ENCODE measurements at regions not wholly inside any gene's neighbourhood (a gene's known extent, or its start where the extent isn't known, plus 50 kb on each side); places are given as distances from the start of the nearest gene placed in this dataset.

DNA sequence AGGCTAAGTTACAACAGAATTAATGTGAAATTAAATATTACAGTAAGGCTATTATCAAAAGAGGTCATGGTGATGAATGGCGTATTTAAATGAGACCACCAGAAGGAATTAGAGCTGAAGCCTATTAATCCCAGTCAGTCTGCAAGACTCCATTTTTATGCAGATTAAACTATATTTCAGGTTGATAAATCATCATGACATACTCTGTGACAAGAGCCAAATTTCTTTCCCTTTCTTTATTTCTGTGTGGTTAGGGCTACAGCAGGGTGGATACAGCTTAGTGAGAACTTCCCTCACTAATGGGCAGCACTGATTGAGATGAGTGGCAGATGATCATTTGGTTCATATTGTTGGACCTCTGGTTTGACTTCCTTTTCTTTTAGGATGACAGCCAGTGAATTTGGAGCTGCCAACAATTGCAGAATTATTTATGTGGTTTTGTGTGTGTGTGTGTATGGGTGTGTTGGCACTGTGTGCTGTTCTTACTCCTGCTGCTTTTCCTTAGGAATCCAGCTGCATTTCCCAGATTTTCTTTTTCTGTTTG, 481.3 kb downstream of the PIK3C3 start:
- H3K79me1 ChIP-seq (replicated peaks; ENCODE audit: low read length, poor library complexity, severe bottlenecking): no peaks in the 10 kb centered on the region
- H3K18ac ChIP-seq (ENCODE audit: low read depth in 1 of 2, low read length in 2 of 2): no peak overlapping the region
- no peaks in the 10 kb centered on the region for H3K27me3 ChIP-seq (ENCODE audit: control insufficient read depth in 1 of 2, insufficient read depth in 1 of 2, low read length in 2 of 2)
- no peaks in the 10 kb centered on the region for H3K9me3 ChIP-seq (ENCODE audit: control insufficient read depth, low read length)
- no peak overlapping the region for H3K27ac ChIP-seq (ENCODE audit: low read length, poor library complexity, severe bottlenecking)
- no peaks in the 10 kb centered on the region for H3K36me3 ChIP-seq (ENCODE audit: control insufficient read depth in 1 of 2, insufficient read depth in 2 of 2, low read depth in 1 of 2, low read length in 2 of 2)
- H2AFZ ChIP-seq (ENCODE audit: low read depth, low read length): no peak overlapping the region
- H3K4me1 ChIP-seq (ENCODE audit: control insufficient read depth, insufficient read depth, low read depth, low read length): no peaks in the 10 kb centered on the region
- no peak overlapping the region for H2BK15ac ChIP-seq (ENCODE audit: low read depth, poor library complexity, severe bottlenecking)
- no peak overlapping the region for H3K4me3 ChIP-seq (ENCODE audit: insufficient read depth in 1 of 2, low read depth in 1 of 2, low read length in 2 of 2)
- H3K14ac ChIP-seq (ENCODE audit: low read length in 2 of 2): no peak overlapping the region
- H2BK120ac ChIP-seq (ENCODE audit: low read depth, low read length): no peak overlapping the region
- no peak overlapping the region for H3K4me2 ChIP-seq (ENCODE audit: low read length, poor library complexity, severe bottlenecking)
- WGBS: no CpG with 5 or more reads among the region's 1 CpG
- H4K91ac ChIP-seq (ENCODE audit: low read length): no peak overlapping the region
- H3K9ac ChIP-seq (ENCODE audit: low read length): no peak overlapping the region
- H2AK5ac ChIP-seq (ENCODE audit: low read length, severe bottlenecking): no peak overlapping the region
- H2BK12ac ChIP-seq (ENCODE audit: low read length in 2 of 2): no peak overlapping the region
- no peak overlapping the region for H3K4ac ChIP-seq (ENCODE audit: low read depth in 1 of 2, low read length in 2 of 2)
- H3K23ac ChIP-seq (ENCODE audit: low read length in 2 of 2): no peak overlapping the region
- no peak overlapping the region for H4K8ac ChIP-seq (ENCODE audit: low read length)
- DNase-seq: no peak
- no peak overlapping the region for H2BK5ac ChIP-seq (ENCODE audit: low read depth, low read length, poor library complexity, severe bottlenecking)

DNA sequence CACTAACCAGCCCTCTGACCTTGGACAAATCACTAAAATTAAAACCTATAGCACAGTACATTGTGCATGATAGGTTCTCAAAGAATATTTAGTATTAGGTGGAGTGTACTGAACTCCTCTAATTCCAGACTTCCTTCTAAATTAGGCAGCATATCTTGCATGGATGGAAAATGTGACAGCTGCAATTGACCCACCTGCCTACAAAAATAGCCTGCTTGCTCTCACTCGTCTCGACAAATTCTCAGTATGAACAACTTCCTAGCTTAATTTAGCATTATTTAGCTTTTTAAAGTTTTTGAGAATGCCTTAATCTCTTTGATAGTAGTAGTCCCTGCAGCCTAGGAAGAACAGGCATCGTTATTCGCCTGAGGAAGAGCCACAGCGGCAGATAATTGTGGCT, 482.0 kb downstream of the PIK3C3 start:
- no peak overlapping the region for H2BK12ac ChIP-seq (ENCODE audit: low read length in 2 of 2)
- no peak overlapping the region for H3K14ac ChIP-seq (ENCODE audit: low read length in 2 of 2)
- H3K79me1 ChIP-seq (replicated peaks; ENCODE audit: low read length, poor library complexity, severe bottlenecking): no peaks in the 10 kb centered on the region
- no peak overlapping the region for H2BK5ac ChIP-seq (ENCODE audit: low read depth, low read length, poor library complexity, severe bottlenecking)
- H2AFZ ChIP-seq (ENCODE audit: low read depth, low read length): no peak overlapping the region
- DNase-seq: no peak
- no peaks in the 10 kb centered on the region for H3K4me1 ChIP-seq (ENCODE audit: control insufficient read depth, insufficient read depth, low read depth, low read length)
- no peaks in the 10 kb centered on the region for H3K9me3 ChIP-seq (ENCODE audit: control insufficient read depth, low read length)
- no peak overlapping the region for H2BK15ac ChIP-seq (ENCODE audit: low read depth, poor library complexity, severe bottlenecking)
- WGBS: 98% methylated on average over 3 of the region's 5 CpGs
- H3K23ac ChIP-seq (ENCODE audit: low read length in 2 of 2): no peak overlapping the region
- no peak overlapping the region for H2BK120ac ChIP-seq (ENCODE audit: low read depth, low read length)
- H3K4ac ChIP-seq (ENCODE audit: low read depth in 1 of 2, low read length in 2 of 2): no peak overlapping the region
- no peak overlapping the region for H4K91ac ChIP-seq (ENCODE audit: low read length)
- no peaks in the 10 kb centered on the region for H3K27me3 ChIP-seq (ENCODE audit: control insufficient read depth in 1 of 2, insufficient read depth in 1 of 2, low read length in 2 of 2)
- H3K36me3 ChIP-seq (ENCODE audit: control insufficient read depth in 1 of 2, insufficient read depth in 2 of 2, low read depth in 1 of 2, low read length in 2 of 2): no peaks in the 10 kb centered on the region
- no peak overlapping the region for H3K18ac ChIP-seq (ENCODE audit: low read depth in 1 of 2, low read length in 2 of 2)
- H4K8ac ChIP-seq (ENCODE audit: low read length): no peak overlapping the region
- no peak overlapping the region for H2AK5ac ChIP-seq (ENCODE audit: low read length, severe bottlenecking)
- H3K4me2 ChIP-seq (ENCODE audit: low read length, poor library complexity, severe bottlenecking): no peak overlapping the region
- H3K9ac ChIP-seq (ENCODE audit: low read length): no peak overlapping the region
- no peak overlapping the region for H3K27ac ChIP-seq (ENCODE audit: low read length, poor library complexity, severe bottlenecking)
- H3K4me3 ChIP-seq (ENCODE audit: insufficient read depth in 1 of 2, low read depth in 1 of 2, low read length in 2 of 2): no peak overlapping the region

DNA sequence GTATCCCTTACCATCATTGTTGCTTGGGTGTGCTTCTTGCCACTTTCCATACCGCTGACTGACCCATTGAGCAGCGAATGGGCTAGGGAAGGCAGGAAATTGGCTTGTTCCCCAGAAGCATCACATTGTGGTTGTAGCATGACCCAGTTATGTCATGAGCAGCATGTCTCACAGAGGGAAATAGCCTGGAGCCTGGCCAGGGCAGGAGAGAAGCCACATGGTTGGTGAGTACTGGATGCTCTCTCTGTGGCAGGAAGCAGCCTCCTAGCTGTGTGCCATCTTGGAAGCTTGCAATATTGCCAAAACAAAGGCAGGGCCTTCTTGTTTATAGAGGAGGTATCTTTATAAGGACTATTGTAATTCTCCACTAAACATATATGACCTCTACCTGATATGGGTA, 482.6 kb downstream of the PIK3C3 start:
- H3K27me3 ChIP-seq (ENCODE audit: control insufficient read depth in 1 of 2, insufficient read depth in 1 of 2, low read length in 2 of 2): no peaks in the 10 kb centered on the region
- no peak overlapping the region for H3K4ac ChIP-seq (ENCODE audit: low read depth in 1 of 2, low read length in 2 of 2)
- H3K4me3 ChIP-seq (ENCODE audit: insufficient read depth in 1 of 2, low read depth in 1 of 2, low read length in 2 of 2): no peak overlapping the region
- no peak overlapping the region for H4K8ac ChIP-seq (ENCODE audit: low read length)
- no peaks in the 10 kb centered on the region for H3K9me3 ChIP-seq (ENCODE audit: control insufficient read depth, low read length)
- H3K27ac ChIP-seq (ENCODE audit: low read length, poor library complexity, severe bottlenecking): no peak overlapping the region
- H2BK120ac ChIP-seq (ENCODE audit: low read depth, low read length): no peak overlapping the region
- no peak overlapping the region for H3K23ac ChIP-seq (ENCODE audit: low read length in 2 of 2)
- no peak overlapping the region for H3K4me2 ChIP-seq (ENCODE audit: low read length, poor library complexity, severe bottlenecking)
- H3K4me1 ChIP-seq (ENCODE audit: control insufficient read depth, insufficient read depth, low read depth, low read length): no peaks in the 10 kb centered on the region
- no peak overlapping the region for H4K91ac ChIP-seq (ENCODE audit: low read length)
- no peaks in the 10 kb centered on the region for H3K36me3 ChIP-seq (ENCODE audit: control insufficient read depth in 1 of 2, insufficient read depth in 2 of 2, low read depth in 1 of 2, low read length in 2 of 2)
- no peak overlapping the region for H2BK5ac ChIP-seq (ENCODE audit: low read depth, low read length, poor library complexity, severe bottlenecking)
- H3K79me1 ChIP-seq (replicated peaks; ENCODE audit: low read length, poor library complexity, severe bottlenecking): no peaks in the 10 kb centered on the region
- no peak for DNase-seq
- H2AFZ ChIP-seq (ENCODE audit: low read depth, low read length): no peak overlapping the region
- no peak overlapping the region for H2AK5ac ChIP-seq (ENCODE audit: low read length, severe bottlenecking)
- no peak overlapping the region for H2BK15ac ChIP-seq (ENCODE audit: low read depth, poor library complexity, severe bottlenecking)
- no peak overlapping the region for H2BK12ac ChIP-seq (ENCODE audit: low read length in 2 of 2)
- no peak overlapping the region for H3K14ac ChIP-seq (ENCODE audit: low read length in 2 of 2)
- WGBS: 91% methylated on average over 2 of the region's 2 CpGs
- H3K9ac ChIP-seq (ENCODE audit: low read length): no peak overlapping the region
- H3K18ac ChIP-seq (ENCODE audit: low read depth in 1 of 2, low read length in 2 of 2): no peak overlapping the region

DNA sequence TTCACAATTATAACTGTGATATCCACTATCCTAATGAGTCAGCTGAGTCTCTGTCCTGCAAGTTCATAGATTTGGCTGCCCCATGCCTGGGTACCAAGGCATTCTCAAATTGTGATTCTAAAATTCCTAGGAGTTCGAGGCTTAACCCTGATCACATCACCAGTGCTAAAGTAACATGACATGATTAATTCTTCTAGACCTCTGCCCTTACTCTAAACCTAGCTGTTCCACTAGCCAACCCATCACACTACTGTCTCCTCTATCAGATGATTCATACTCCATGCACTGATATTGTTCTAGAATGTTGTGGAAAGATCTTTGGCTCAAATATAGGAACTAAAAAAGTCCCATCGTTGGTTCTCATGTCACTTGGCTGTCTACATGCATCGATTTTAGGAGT, 487.6 kb downstream of the PIK3C3 start:
- no peak overlapping the region for H3K4ac ChIP-seq (ENCODE audit: low read depth in 1 of 2, low read length in 2 of 2)
- no peak overlapping the region for H4K91ac ChIP-seq (ENCODE audit: low read length)
- H3K23ac ChIP-seq (ENCODE audit: low read length in 2 of 2): no peak overlapping the region
- H3K27me3 ChIP-seq (ENCODE audit: control insufficient read depth in 1 of 2, insufficient read depth in 1 of 2, low read length in 2 of 2): no peaks in the 10 kb centered on the region
- H4K8ac ChIP-seq (ENCODE audit: low read length): no peak overlapping the region
- no peak for DNase-seq
- H3K18ac ChIP-seq (ENCODE audit: low read depth in 1 of 2, low read length in 2 of 2): no peak overlapping the region
- H2AFZ ChIP-seq (ENCODE audit: low read depth, low read length): no peak overlapping the region
- H3K4me3 ChIP-seq (ENCODE audit: insufficient read depth in 1 of 2, low read depth in 1 of 2, low read length in 2 of 2): no peak overlapping the region
- H3K36me3 ChIP-seq (ENCODE audit: control insufficient read depth in 1 of 2, insufficient read depth in 2 of 2, low read depth in 1 of 2, low read length in 2 of 2): no peaks in the 10 kb centered on the region
- H3K27ac ChIP-seq (ENCODE audit: low read length, poor library complexity, severe bottlenecking): no peak overlapping the region
- no peak overlapping the region for H3K4me2 ChIP-seq (ENCODE audit: low read length, poor library complexity, severe bottlenecking)
- no peak overlapping the region for H3K14ac ChIP-seq (ENCODE audit: low read length in 2 of 2)
- H3K9ac ChIP-seq (ENCODE audit: low read length): no peak overlapping the region
- no peaks in the 10 kb centered on the region for H3K4me1 ChIP-seq (ENCODE audit: control insufficient read depth, insufficient read depth, low read depth, low read length)
- H3K9me3 ChIP-seq (ENCODE audit: control insufficient read depth, low read length): peaks cover 9% of the 10 kb centered on the region
- 91% methylated on average over 3 of the region's 3 CpGs for WGBS
- no peak overlapping the region for H2BK15ac ChIP-seq (ENCODE audit: low read depth, poor library complexity, severe bottlenecking)
- no peak overlapping the region for H2BK12ac ChIP-seq (ENCODE audit: low read length in 2 of 2)
- H2BK120ac ChIP-seq (ENCODE audit: low read depth, low read length): no peak overlapping the region
- H3K79me1 ChIP-seq (replicated peaks; ENCODE audit: low read length, poor library complexity, severe bottlenecking): no peaks in the 10 kb centered on the region
- H2BK5ac ChIP-seq (ENCODE audit: low read depth, low read length, poor library complexity, severe bottlenecking): no peak overlapping the region
- H2AK5ac ChIP-seq (ENCODE audit: low read length, severe bottlenecking): no peak overlapping the region

Data from mesenchymal stem cell (in vitro differentiated cells and primary cell).